ENCODE measurements at regions not wholly inside any gene's neighbourhood (a gene's known extent, or its start where the extent isn't known, plus 50 kb on each side); places are given as distances from the start of the nearest gene placed in this dataset.
A peak's percentile ranks its signal among the peaks of the same experiment; 100 is the strongest.

- no peaks in the 10 kb centered on the region for H3K27me3 ChIP-seq (ENCODE audit: control insufficient read depth in 2 of 2, insufficient read depth in 1 of 2, low read length in 1 of 2)
- no peaks in the 10 kb centered on the region for H3K9me3 ChIP-seq (ENCODE audit: control insufficient read depth in 2 of 2, insufficient read depth in 1 of 2, low read length in 1 of 2)
- H3K36me3 ChIP-seq (ENCODE audit: control insufficient read depth in 2 of 2, insufficient read depth in 2 of 2, low read length in 1 of 2) = no peaks in the 10 kb centered on the region
- H3K4me3 ChIP-seq (ENCODE audit: low read length in 2 of 2) = no peak overlapping the region
- DNase-seq (ENCODE audit: low read depth in 6 of 9, low spot score in 9 of 9) = no peak
- no peak overlapping the region for H3K27ac ChIP-seq (ENCODE audit: low read depth in 1 of 2, low read length in 1 of 2)
- WGBS = 96% methylated on average over 7 of the region's 7 CpGs
- no peaks in the 10 kb centered on the region for H3K4me1 ChIP-seq (ENCODE audit: control insufficient read depth in 2 of 2, insufficient read depth in 2 of 2, low read length in 2 of 2)
Measured at GRCh38 chr18:24558403-24558802, 98.0 kb downstream of the HRH4 start.

GRCh38 chr18:24559526-24559925, 99.1 kb downstream of the HRH4 start:
- Histone ChIP-seq H3K4me1 (ENCODE audit: control insufficient read depth in 2 of 2, insufficient read depth in 2 of 2, low read length in 2 of 2) (no peaks in the 10 kb centered on the region), H3K9me3 (ENCODE audit: control insufficient read depth in 2 of 2, insufficient read depth in 1 of 2, low read length in 1 of 2) (no peaks in the 10 kb centered on the region), H3K27me3 (ENCODE audit: control insufficient read depth in 2 of 2, insufficient read depth in 1 of 2, low read length in 1 of 2) (no peaks in the 10 kb centered on the region), H3K4me3 (ENCODE audit: low read length in 2 of 2) (no peak overlapping the region), H3K27ac (ENCODE audit: low read depth in 1 of 2, low read length in 1 of 2) (no peak overlapping the region), H3K36me3 (ENCODE audit: control insufficient read depth in 2 of 2, insufficient read depth in 2 of 2, low read length in 1 of 2) (no peaks in the 10 kb centered on the region)
- WGBS = 86% methylated on average over 4 of the region's 4 CpGs
- no peak for DNase-seq (ENCODE audit: low read depth in 6 of 9, low spot score in 9 of 9)

GRCh38 chr18:24560511-24560981, 100.1 kb downstream of the HRH4 start:
- no peaks in the 10 kb centered on the region for H3K9me3 ChIP-seq (ENCODE audit: control insufficient read depth in 2 of 2, insufficient read depth in 1 of 2, low read length in 1 of 2)
- H3K27ac ChIP-seq (ENCODE audit: low read depth in 1 of 2, low read length in 1 of 2) = no peak overlapping the region
- no peaks in the 10 kb centered on the region for H3K27me3 ChIP-seq (ENCODE audit: control insufficient read depth in 2 of 2, insufficient read depth in 1 of 2, low read length in 1 of 2)
- H3K4me1 ChIP-seq (ENCODE audit: control insufficient read depth in 2 of 2, insufficient read depth in 2 of 2, low read length in 2 of 2) = no peaks in the 10 kb centered on the region
- WGBS = 90% methylated on average over 7 of the region's 7 CpGs
- H3K36me3 ChIP-seq (ENCODE audit: control insufficient read depth in 2 of 2, insufficient read depth in 2 of 2, low read length in 1 of 2) = no peaks in the 10 kb centered on the region
- no peak overlapping the region for H3K4me3 ChIP-seq (ENCODE audit: low read length in 2 of 2)
- no peak for DNase-seq (ENCODE audit: low read depth in 6 of 9, low spot score in 9 of 9)

- DNase-seq (ENCODE audit: low read depth in 6 of 9, low spot score in 9 of 9) = no peak
- WGBS = 95% methylated on average over 8 of the region's 8 CpGs
Measured at GRCh38 chr18:24561369-24561965, 101.0 kb downstream of the HRH4 start.

GRCh38 chr18:24567199-24567598, 106.8 kb downstream of the HRH4 start:
- 92% methylated on average over 4 of the region's 4 CpGs for WGBS
- no peaks in the 10 kb centered on the region for H3K36me3 ChIP-seq (ENCODE audit: control insufficient read depth in 2 of 2, insufficient read depth in 2 of 2, low read length in 1 of 2)
- no peaks in the 10 kb centered on the region for H3K27me3 ChIP-seq (ENCODE audit: control insufficient read depth in 2 of 2, insufficient read depth in 1 of 2, low read length in 1 of 2)
- H3K9me3 ChIP-seq (ENCODE audit: control insufficient read depth in 2 of 2, insufficient read depth in 1 of 2, low read length in 1 of 2) = no peaks in the 10 kb centered on the region
- DNase-seq (ENCODE audit: low read depth in 6 of 9, low spot score in 9 of 9) = no peak
- no peaks in the 10 kb centered on the region for H3K4me1 ChIP-seq (ENCODE audit: control insufficient read depth in 2 of 2, insufficient read depth in 2 of 2, low read length in 2 of 2)
- H3K4me3 ChIP-seq (ENCODE audit: low read length in 2 of 2) = no peak overlapping the region
- no peak overlapping the region for H3K27ac ChIP-seq (ENCODE audit: low read depth in 1 of 2, low read length in 1 of 2)

More at GRCh38 chr18:24561369-24561965, 101.0 kb downstream of the HRH4 start:
- Histone ChIP-seq H3K4me3 (ENCODE audit: low read length in 2 of 2) (no peak overlapping the region), H3K9me3 (ENCODE audit: control insufficient read depth in 2 of 2, insufficient read depth in 1 of 2, low read length in 1 of 2) (no peaks in the 10 kb centered on the region), H3K4me1 (ENCODE audit: control insufficient read depth in 2 of 2, insufficient read depth in 2 of 2, low read length in 2 of 2) (no peaks in the 10 kb centered on the region), H3K36me3 (ENCODE audit: control insufficient read depth in 2 of 2, insufficient read depth in 2 of 2, low read length in 1 of 2) (no peaks in the 10 kb centered on the region), H3K27ac (ENCODE audit: low read depth in 1 of 2, low read length in 1 of 2) (no peak overlapping the region), H3K27me3 (ENCODE audit: control insufficient read depth in 2 of 2, insufficient read depth in 1 of 2, low read length in 1 of 2) (no peaks in the 10 kb centered on the region)

- Histone ChIP-seq H3K36me3 (ENCODE audit: control insufficient read depth in 2 of 2, insufficient read depth in 2 of 2, low read length in 1 of 2) (no peaks in the 10 kb centered on the region), H3K27me3 (ENCODE audit: control insufficient read depth in 2 of 2, insufficient read depth in 1 of 2, low read length in 1 of 2) (no peaks in the 10 kb centered on the region), H3K27ac (ENCODE audit: low read depth in 1 of 2, low read length in 1 of 2) (no peak overlapping the region), H3K4me1 (ENCODE audit: control insufficient read depth in 2 of 2, insufficient read depth in 2 of 2, low read length in 2 of 2) (no peaks in the 10 kb centered on the region), H3K4me3 (ENCODE audit: low read length in 2 of 2) (no peak overlapping the region), H3K9me3 (ENCODE audit: control insufficient read depth in 2 of 2, insufficient read depth in 1 of 2, low read length in 1 of 2) (peaks cover 0 to 5% of the 10 kb centered on the region in 2 donors)
- WGBS = 96% methylated on average over 4 of the region's 4 CpGs
- DNase-seq (ENCODE audit: low read depth in 6 of 9, low spot score in 9 of 9) = no peak
Measured at GRCh38 chr18:24570716-24571115, 110.3 kb downstream of the HRH4 start.

GRCh38 chr18:24582771-24583170, 122.3 kb downstream of the HRH4 start:
- H3K27me3 ChIP-seq (ENCODE audit: control insufficient read depth in 2 of 2, insufficient read depth in 1 of 2, low read length in 1 of 2) = no peaks in the 10 kb centered on the region
- 90% methylated on average over 5 of the region's 5 CpGs for WGBS
- DNase-seq (ENCODE audit: low read depth in 6 of 9, low spot score in 9 of 9) = peak in 2 of 9 donors; percentile 5 to 15

GRCh38 chr18:24584205-24584604, 123.8 kb downstream of the HRH4 start:
- Histone ChIP-seq H3K4me3 (ENCODE audit: low read length in 2 of 2) (no peak overlapping the region), H3K36me3 (ENCODE audit: control insufficient read depth in 2 of 2, insufficient read depth in 2 of 2, low read length in 1 of 2) (no peaks in the 10 kb centered on the region), H3K27me3 (ENCODE audit: control insufficient read depth in 2 of 2, insufficient read depth in 1 of 2, low read length in 1 of 2) (no peaks in the 10 kb centered on the region), H3K4me1 (ENCODE audit: control insufficient read depth in 2 of 2, insufficient read depth in 2 of 2, low read length in 2 of 2) (no peaks in the 10 kb centered on the region), H3K9me3 (ENCODE audit: control insufficient read depth in 2 of 2, insufficient read depth in 1 of 2, low read length in 1 of 2) (no peaks in the 10 kb centered on the region), H3K27ac (ENCODE audit: low read depth in 1 of 2, low read length in 1 of 2) (no peak overlapping the region)
- 97% methylated on average over 8 of the region's 8 CpGs for WGBS
- DNase-seq (ENCODE audit: low read depth in 6 of 9, low spot score in 9 of 9) = no peak

More at GRCh38 chr18:24582771-24583170, 122.3 kb downstream of the HRH4 start:
- Histone ChIP-seq H3K9me3 (ENCODE audit: control insufficient read depth in 2 of 2, insufficient read depth in 1 of 2, low read length in 1 of 2) (no peaks in the 10 kb centered on the region), H3K4me1 (ENCODE audit: control insufficient read depth in 2 of 2, insufficient read depth in 2 of 2, low read length in 2 of 2) (no peaks in the 10 kb centered on the region), H3K4me3 (ENCODE audit: low read length in 2 of 2) (no peak overlapping the region), H3K36me3 (ENCODE audit: control insufficient read depth in 2 of 2, insufficient read depth in 2 of 2, low read length in 1 of 2) (no peaks in the 10 kb centered on the region), H3K27ac (ENCODE audit: low read depth in 1 of 2, low read length in 1 of 2) (no peak overlapping the region)

- Histone ChIP-seq H3K4me3 (ENCODE audit: low read length in 2 of 2) (no peak overlapping the region), H3K27me3 (ENCODE audit: control insufficient read depth in 2 of 2, insufficient read depth in 1 of 2, low read length in 1 of 2) (no peaks in the 10 kb centered on the region), H3K9me3 (ENCODE audit: control insufficient read depth in 2 of 2, insufficient read depth in 1 of 2, low read length in 1 of 2) (no peaks in the 10 kb centered on the region), H3K27ac (ENCODE audit: low read depth in 1 of 2, low read length in 1 of 2) (no peak overlapping the region), H3K36me3 (ENCODE audit: control insufficient read depth in 2 of 2, insufficient read depth in 2 of 2, low read length in 1 of 2) (no peaks in the 10 kb centered on the region), H3K4me1 (ENCODE audit: control insufficient read depth in 2 of 2, insufficient read depth in 2 of 2, low read length in 2 of 2) (no peaks in the 10 kb centered on the region)
- WGBS = 91% methylated on average over 5 of the region's 5 CpGs
- DNase-seq (ENCODE audit: low read depth in 6 of 9, low spot score in 9 of 9) = no peak
Measured at GRCh38 chr18:24584813-24585212, 124.4 kb downstream of the HRH4 start.
